ENCODE measurements at regions not wholly inside any gene's neighbourhood (a gene's known extent, or its start where the extent isn't known, plus 50 kb on each side); places are given as distances from the start of the nearest gene placed in this dataset.

GRCh38 chr12:84058136-84058535, 854.5 kb downstream of the SLC6A15 start:
- ChIA-PET CTCF (no interaction called here), POLR2A (no interaction called here)
- DNase-seq (ENCODE audit: low read depth in 1 of 2, low spot score in 1 of 2) = no peak
- ATAC-seq = no peak
- WGBS (ENCODE audit: missing lambda C conversion rate) = 46% methylated on average over 4 of the region's 4 CpGs
- H3K9me3 ChIP-seq = no peaks in the 10 kb centered on the region; the same call in 1 of the 3 replicates
- H3K4me1 ChIP-seq = no peaks in the 10 kb centered on the region
- H3K4me3 ChIP-seq = no peak overlapping the region
- no peak for FAIRE-seq
- no peak overlapping the region for H3K27ac ChIP-seq
- no peak for TF ChIP-seq RAD21 (conservative IDR thresholded peaks at IDR 0.05 in 1 of 2, IDR thresholded peaks at IDR 0.05 in 1 of 2)
- TF ChIP-seq CHD4 (IDR thresholded peaks at IDR 0.05; ENCODE audit: borderline replicate concordance) = no peak
- H3K4me2 ChIP-seq = no peak overlapping the region

- ATAC-seq (no peak), DNase-seq (ENCODE audit: low read depth in 1 of 2, low spot score in 1 of 2) (no peak), FAIRE-seq (no peak)
- Histone ChIP-seq H3K27ac (no peak overlapping the region), H3K4me2 (no peak overlapping the region), H3K4me1 (no peaks in the 10 kb centered on the region), H3K4me3 (no peak overlapping the region), H3K9me3 (no peaks in the 10 kb centered on the region; the same call in 1 of the 3 replicates)
- ChIA-PET POLR2A (no interaction called here), CTCF (no interaction called here)
- TF ChIP-seq CBX8 (IDR thresholded peaks at IDR 0.05) (no peak), MAFK (IDR thresholded peaks at IDR 0.05; ENCODE audit: partially characterized antibody) (peak; percentile 65)
- WGBS (ENCODE audit: missing lambda C conversion rate) = 42% methylated on average over 2 of the region's 2 CpGs
These were observed 857.8 kb downstream of the SLC6A15 start for GRCh38 chr12:84054811-84055210.

GRCh38 chr12:84047881-84048280, 864.7 kb downstream of the SLC6A15 start:
- DNase-seq (ENCODE audit: low read depth in 1 of 2, low spot score in 1 of 2) = no peak
- CTCF ChIA-PET = no interaction called here
- 30% methylated on average over 1 of the region's 1 CpG for whole genome bisulfite sequencing (ENCODE audit: missing lambda C conversion rate)
- Histone ChIP-seq H3K4me2 (no peak overlapping the region), H3K4me3 (no peak overlapping the region), H3K27ac (no peak overlapping the region), H3K4me1 (no peaks in the 10 kb centered on the region), H3K9me3 (no peaks in the 10 kb centered on the region)
- no peak for FAIRE-seq
- POLR2A ChIA-PET = no interaction called here
- no peak for TF ChIP-seq POLR2A (IDR thresholded peaks at IDR 0.05; ENCODE audit: low read length)
- TF ChIP-seq MAX (IDR thresholded peaks at IDR 0.05) = no peak
- no peak for TF ChIP-seq TFCP2L1 (CRISPR knock-in tag; IDR thresholded peaks at IDR 0.05)
- no peak for TF ChIP-seq CBX2 (IDR thresholded peaks at IDR 0.05; ENCODE audit: borderline replicate concordance, low read depth)
- TF ChIP-seq ELK1 (IDR thresholded peaks at IDR 0.05; ENCODE audit: low read depth, low read length) = no peak
- TF ChIP-seq POLR2AphosphoS2 (conservative IDR thresholded peaks at IDR 0.05; ENCODE audit: low read length) = no peak
- no peak for TF ChIP-seq CHD2 (IDR thresholded peaks at IDR 0.05; ENCODE audit: low read length, partially characterized antibody)
- no peak for TF ChIP-seq PBX3 (IDR thresholded peaks at IDR 0.05)
- no peak for TF ChIP-seq HOXB13 (CRISPR knock-in tag; IDR thresholded peaks at IDR 0.05; ENCODE audit: low read depth)
- no peak for TF ChIP-seq HOXB5 (CRISPR knock-in tag; IDR thresholded peaks at IDR 0.05)
- TF ChIP-seq NFE2L2 (conservative IDR thresholded peaks at IDR 0.05; ENCODE audit: low read length) = no peak
- no peak for TF ChIP-seq ZFP36 (IDR thresholded peaks at IDR 0.05; ENCODE audit: borderline replicate concordance, partially characterized antibody)
- TF ChIP-seq MYC (IDR thresholded peaks at IDR 0.05; ENCODE audit: borderline replicate concordance, low read length) = no peak
- TF ChIP-seq FOSB (CRISPR knock-in tag; IDR thresholded peaks at IDR 0.05) = no peak
- TF ChIP-seq PHF8 (IDR thresholded peaks at IDR 0.05; ENCODE audit: borderline replicate concordance, low read depth) = no peak
- no peak for TF ChIP-seq REST (IDR thresholded peaks at IDR 0.05)
- TF ChIP-seq CEBPB (IDR thresholded peaks at IDR 0.05) = no peak
- ATAC-seq = no peak

Measured in A549 (cell line).